Smooth muscle cell (in vitro differentiated cells): ENCODE measurements at regions not wholly inside any gene's neighbourhood (a gene's known extent, or its start where the extent isn't known, plus 50 kb on each side); places are given as distances from the start of the nearest gene placed in this dataset.

Experiments
- DNase-seq: peaks from one replicate; lab custom pipeline; 2025; ENCODE audit not compliant: unreplicated experiment; lab: John Stamatoyannopoulos, UW
- H2AFZ ChIP-seq: fragments of 200-600 bp; sonication (generic); 2 replicates; pipeline ENCODE4 v1.6.0; 2016; ENCODE audit warnings: antibody characterized with exemption, low read depth, mild to moderate bottlenecking
- H3F3A ChIP-seq: fragments of 200-600 bp; sonication (generic); 2 replicates; pipeline ENCODE4 v1.6.0; 2017; ENCODE audit warnings: antibody characterized with exemption, low read depth
- H3K27ac ChIP-seq: fragments of 200-600 bp; sonication (generic); 2 replicates; pipeline ENCODE4 v1.5.1; 2016; ENCODE audit warnings: low read depth, mild to moderate bottlenecking
- H3K27me3 ChIP-seq: fragments of 200-600 bp; sonication (generic); 2 replicates; pipeline ENCODE4 v1.6.1; 2016; ENCODE audit warnings: low read depth, mild to moderate bottlenecking
- H3K36me3 ChIP-seq: fragments of 200-600 bp; sonication (generic); 2 replicates; pipeline ENCODE4 v1.5.1; 2016; ENCODE audit warnings: low read depth
- H3K4me1 ChIP-seq: fragments of 200-600 bp; sonication (generic); 2 replicates; pipeline ENCODE4 v1.5.1; 2016; ENCODE audit warnings: low read depth
- H3K4me2 ChIP-seq: fragments of 200-600 bp; sonication (generic); 2 replicates; pipeline ENCODE4 v1.6.0; 2016; ENCODE audit warnings: mild to moderate bottlenecking
- H3K4me3 ChIP-seq: fragments of 200-600 bp; sonication (generic); 2 replicates; pipeline ENCODE4 v1.5.1; 2016; ENCODE audit warnings: mild to moderate bottlenecking
- H3K79me2 ChIP-seq: fragments of 200-600 bp; sonication (generic); 2 replicates; pipeline ENCODE4 v1.6.0; 2016; ENCODE audit warnings: low read depth, mild to moderate bottlenecking
- H3K9ac ChIP-seq: fragments of 200-600 bp; sonication (generic); 2 replicates; pipeline ENCODE4 v1.6.0; 2016; ENCODE audit warnings: low read depth
- H3K9me3 ChIP-seq: fragments of 200-600 bp; sonication (generic); replicated peaks from 2 replicates; pipeline ENCODE4 v1.5.1; 2016; ENCODE audit warnings: low read depth
- H4K20me1 ChIP-seq: fragments of 200-600 bp; sonication (generic); 2 replicates; pipeline ENCODE4 v1.6.0; 2016; ENCODE audit warnings: low read depth
- WGBS: methylation state at CpG from one replicate; pipeline ENCODE4 v1.1.7; 2016; ENCODE audit warnings: low lambda C conversion rate; 5-methylcytosine and 5-hydroxymethylcytosine counted together
- TF ChIP-seq, protein P1 (sequence below): fragments of 200-600 bp; sonication (generic); IDR thresholded peaks from 2 replicates; pipeline ENCODE4 v1.5.1; 2017; ENCODE audit warnings: borderline replicate concordance, mild to moderate bottlenecking, antibody characterized with exemption; ENCODE audit not compliant: insufficient read depth, poor library complexity, severe bottlenecking

GRCh38 chr9:81387360-81388106, 301.8 kb downstream of the TLE1 start:
- Histone ChIP-seq H4K20me1 (no peaks in the 10 kb centered on the region), H3K27me3 (no peaks in the 10 kb centered on the region), H3K36me3 (no peaks in the 10 kb centered on the region), H3K4me2 (no peak overlapping the region), H3K9me3 (no peaks in the 10 kb centered on the region), H3K9ac (no peak overlapping the region), H3F3A (no peaks in the 10 kb centered on the region), H3K27ac (no peak overlapping the region), H3K79me2 (no peaks in the 10 kb centered on the region), H2AFZ (no peak overlapping the region), H3K4me3 (no peak overlapping the region), H3K4me1 (no peaks in the 10 kb centered on the region)
- TF ChIP-seq, protein P1, sequence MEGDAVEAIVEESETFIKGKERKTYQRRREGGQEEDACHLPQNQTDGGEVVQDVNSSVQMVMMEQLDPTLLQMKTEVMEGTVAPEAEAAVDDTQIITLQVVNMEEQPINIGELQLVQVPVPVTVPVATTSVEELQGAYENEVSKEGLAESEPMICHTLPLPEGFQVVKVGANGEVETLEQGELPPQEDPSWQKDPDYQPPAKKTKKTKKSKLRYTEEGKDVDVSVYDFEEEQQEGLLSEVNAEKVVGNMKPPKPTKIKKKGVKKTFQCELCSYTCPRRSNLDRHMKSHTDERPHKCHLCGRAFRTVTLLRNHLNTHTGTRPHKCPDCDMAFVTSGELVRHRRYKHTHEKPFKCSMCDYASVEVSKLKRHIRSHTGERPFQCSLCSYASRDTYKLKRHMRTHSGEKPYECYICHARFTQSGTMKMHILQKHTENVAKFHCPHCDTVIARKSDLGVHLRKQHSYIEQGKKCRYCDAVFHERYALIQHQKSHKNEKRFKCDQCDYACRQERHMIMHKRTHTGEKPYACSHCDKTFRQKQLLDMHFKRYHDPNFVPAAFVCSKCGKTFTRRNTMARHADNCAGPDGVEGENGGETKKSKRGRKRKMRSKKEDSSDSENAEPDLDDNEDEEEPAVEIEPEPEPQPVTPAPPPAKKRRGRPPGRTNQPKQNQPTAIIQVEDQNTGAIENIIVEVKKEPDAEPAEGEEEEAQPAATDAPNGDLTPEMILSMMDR, result no peak
- no peak for DNase-seq
- WGBS, result 87% methylated on average over 8 of the region's 8 CpGs

DNA sequence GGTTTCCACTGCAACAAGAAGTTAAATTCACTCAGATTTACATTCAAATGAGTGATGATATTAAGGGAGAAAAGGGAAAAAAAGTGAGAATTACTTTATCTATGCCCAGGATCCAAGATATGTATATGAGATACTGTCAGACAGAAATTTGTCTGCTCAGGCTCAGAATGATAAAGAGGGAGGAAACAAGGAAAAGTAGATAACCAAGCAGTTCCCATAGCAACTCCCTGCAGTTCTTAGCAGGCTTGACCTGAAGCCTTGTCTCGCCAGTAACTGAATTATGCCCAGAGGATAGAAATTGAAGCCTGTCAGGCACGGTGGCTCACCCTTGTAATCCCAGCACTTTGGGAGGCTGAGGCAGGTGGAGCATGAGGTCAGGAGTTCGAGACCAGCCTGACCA, 304.4 kb downstream of the TLE1 start:
- no peak overlapping the region for H3K27ac ChIP-seq
- no peaks in the 10 kb centered on the region for H3K9me3 ChIP-seq
- DNase-seq, result no peak
- 60% methylated on average over 3 of the region's 3 CpGs for WGBS
- H2AFZ ChIP-seq, result no peak overlapping the region
- H4K20me1 ChIP-seq, result no peaks in the 10 kb centered on the region
- TF ChIP-seq, protein P1, result no peak
- no peaks in the 10 kb centered on the region for H3K27me3 ChIP-seq
- H3K9ac ChIP-seq, result no peak overlapping the region
- H3K4me1 ChIP-seq, result no peaks in the 10 kb centered on the region
- no peak overlapping the region for H3K4me2 ChIP-seq
- no peak overlapping the region for H3K4me3 ChIP-seq
- H3K79me2 ChIP-seq, result no peaks in the 10 kb centered on the region
- H3F3A ChIP-seq, result no peaks in the 10 kb centered on the region
- no peaks in the 10 kb centered on the region for H3K36me3 ChIP-seq

GRCh38 chr9:81382281-81382680, 307.1 kb downstream of the TLE1 start:
- H3K4me3 ChIP-seq, result no peak overlapping the region
- no peak overlapping the region for H3K4me2 ChIP-seq
- H3K9me3 ChIP-seq, result no peaks in the 10 kb centered on the region
- no peak overlapping the region for H3K9ac ChIP-seq
- no peaks in the 10 kb centered on the region for H3K4me1 ChIP-seq
- TF ChIP-seq, protein P1, result no peak
- H3F3A ChIP-seq, result no peaks in the 10 kb centered on the region
- no peaks in the 10 kb centered on the region for H3K27me3 ChIP-seq
- no peak overlapping the region for H2AFZ ChIP-seq
- H3K36me3 ChIP-seq, result no peaks in the 10 kb centered on the region
- H3K79me2 ChIP-seq, result no peaks in the 10 kb centered on the region
- no peak overlapping the region for H3K27ac ChIP-seq
- DNase-seq, result no peak
- no peaks in the 10 kb centered on the region for H4K20me1 ChIP-seq

GRCh38 chr9:81381694-81382093, 307.7 kb downstream of the TLE1 start:
- DNase-seq, result no peak
- Histone ChIP-seq H2AFZ (no peak overlapping the region), H3K9ac (no peak overlapping the region), H3K4me2 (no peak overlapping the region), H3K27me3 (no peaks in the 10 kb centered on the region), H3K9me3 (no peaks in the 10 kb centered on the region), H4K20me1 (no peaks in the 10 kb centered on the region), H3F3A (no peaks in the 10 kb centered on the region), H3K4me3 (no peak overlapping the region), H3K4me1 (no peaks in the 10 kb centered on the region), H3K36me3 (no peaks in the 10 kb centered on the region), H3K27ac (no peak overlapping the region), H3K79me2 (no peaks in the 10 kb centered on the region)
- 91% methylated on average over 3 of the region's 3 CpGs for WGBS
- TF ChIP-seq, protein P1, result no peak
